ENCODE measurements at regions not wholly inside any gene's neighbourhood (a gene's known extent, or its start where the extent isn't known, plus 50 kb on each side); places are given as distances from the start of the nearest gene placed in this dataset.

DNA sequence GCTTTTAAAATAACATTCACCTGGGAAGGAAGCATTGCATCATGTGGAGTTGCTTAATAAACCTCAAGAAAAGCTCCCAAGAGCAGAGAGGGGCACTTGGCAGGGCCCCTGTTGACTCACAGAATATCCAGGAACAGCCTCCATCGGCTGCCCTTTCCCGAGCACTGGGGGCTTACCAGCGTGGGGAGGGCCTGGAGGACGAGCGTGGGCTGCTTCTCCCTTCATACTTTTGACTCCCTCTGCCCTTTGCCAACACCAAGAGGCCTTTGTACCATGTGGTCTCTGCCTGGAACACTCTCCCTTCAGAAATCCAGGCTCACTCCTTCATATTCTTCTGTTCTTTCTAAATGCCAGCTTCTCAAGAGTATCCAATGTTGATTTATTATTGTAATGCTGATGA lies 492.1 kb upstream of the TMEM132C start:
- TF ChIP-seq POLR2A (IDR thresholded peaks at IDR 0.05) = no peak
- TF ChIP-seq, protein P1, sequence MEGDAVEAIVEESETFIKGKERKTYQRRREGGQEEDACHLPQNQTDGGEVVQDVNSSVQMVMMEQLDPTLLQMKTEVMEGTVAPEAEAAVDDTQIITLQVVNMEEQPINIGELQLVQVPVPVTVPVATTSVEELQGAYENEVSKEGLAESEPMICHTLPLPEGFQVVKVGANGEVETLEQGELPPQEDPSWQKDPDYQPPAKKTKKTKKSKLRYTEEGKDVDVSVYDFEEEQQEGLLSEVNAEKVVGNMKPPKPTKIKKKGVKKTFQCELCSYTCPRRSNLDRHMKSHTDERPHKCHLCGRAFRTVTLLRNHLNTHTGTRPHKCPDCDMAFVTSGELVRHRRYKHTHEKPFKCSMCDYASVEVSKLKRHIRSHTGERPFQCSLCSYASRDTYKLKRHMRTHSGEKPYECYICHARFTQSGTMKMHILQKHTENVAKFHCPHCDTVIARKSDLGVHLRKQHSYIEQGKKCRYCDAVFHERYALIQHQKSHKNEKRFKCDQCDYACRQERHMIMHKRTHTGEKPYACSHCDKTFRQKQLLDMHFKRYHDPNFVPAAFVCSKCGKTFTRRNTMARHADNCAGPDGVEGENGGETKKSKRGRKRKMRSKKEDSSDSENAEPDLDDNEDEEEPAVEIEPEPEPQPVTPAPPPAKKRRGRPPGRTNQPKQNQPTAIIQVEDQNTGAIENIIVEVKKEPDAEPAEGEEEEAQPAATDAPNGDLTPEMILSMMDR (IDR thresholded peaks at IDR 0.05) = no peak

All from adrenal gland (tissue), 5 donors.